ENCODE measurements at regions not wholly inside any gene's neighbourhood (a gene's known extent, or its start where the extent isn't known, plus 50 kb on each side); places are given as distances from the start of the nearest gene placed in this dataset.
A peak's percentile ranks its signal among the peaks of the same experiment; 100 is the strongest.

- Histone ChIP-seq H3K4me3 (ENCODE audit: low read length in 2 of 2) (no peak overlapping the region), H3K27me3 (ENCODE audit: control insufficient read depth in 1 of 2, insufficient read depth in 2 of 2, low read length in 1 of 2) (no peaks in the 10 kb centered on the region), H3K36me3 (ENCODE audit: control insufficient read depth in 1 of 2, insufficient read depth in 2 of 2, low read length in 1 of 2) (no peaks in the 10 kb centered on the region), H3K9me3 (ENCODE audit: control insufficient read depth, low read length) (peaks cover 7% of the 10 kb centered on the region), H3K27ac (ENCODE audit: low read depth in 1 of 2, low read length in 2 of 2) (no peak overlapping the region), H3K4me1 (ENCODE audit: control insufficient read depth in 1 of 2, insufficient read depth in 2 of 2, low read length in 2 of 2) (no peaks in the 10 kb centered on the region)
- intact Hi-C loops (cut with DNase I) = no loop called here
- peak; percentile 61 to 75 for DNase-seq
- ATAC-seq (ENCODE audit: low FRiP score) = peak; percentile 67
- WGBS, 2 donors = 82% methylated on average over 19 of the region's 19 CpGs
Measured at GRCh38 chr14:101359221-101360053, 201.9 kb upstream of the DIO3 start.

GRCh38 chr14:101360054-101360911 is 201.0 kb upstream of the DIO3 start:
- DNase-seq (peak; percentile 55 to 61), ATAC-seq (ENCODE audit: low FRiP score) (peak; percentile 20)
- no peak overlapping the region for H3K27ac ChIP-seq (ENCODE audit: low read depth in 1 of 2, low read length in 2 of 2)
- H3K36me3 ChIP-seq (ENCODE audit: control insufficient read depth in 1 of 2, insufficient read depth in 2 of 2, low read length in 1 of 2) = no peaks in the 10 kb centered on the region
- no peak overlapping the region for H3K4me3 ChIP-seq (ENCODE audit: low read length in 2 of 2)
- intact Hi-C loops (cut with DNase I) = no loop called here
- WGBS, 2 donors = 73 to 78% methylated on average over 21 of the region's 21 CpGs
- H3K27me3 ChIP-seq (ENCODE audit: control insufficient read depth in 1 of 2, insufficient read depth in 2 of 2, low read length in 1 of 2) = no peaks in the 10 kb centered on the region
- H3K9me3 ChIP-seq (ENCODE audit: control insufficient read depth, low read length) = peaks cover 4% of the 10 kb centered on the region
- H3K4me1 ChIP-seq (ENCODE audit: control insufficient read depth in 1 of 2, insufficient read depth in 2 of 2, low read length in 2 of 2) = no peaks in the 10 kb centered on the region

- Histone ChIP-seq H3K27ac (ENCODE audit: low read depth in 1 of 2, low read length in 2 of 2) (no peak overlapping the region), H3K4me3 (ENCODE audit: low read length in 2 of 2) (no peak overlapping the region), H3K9me3 (ENCODE audit: control insufficient read depth, low read length) (peaks cover 3% of the 10 kb centered on the region), H3K4me1 (ENCODE audit: control insufficient read depth in 1 of 2, insufficient read depth in 2 of 2, low read length in 2 of 2) (no peaks in the 10 kb centered on the region), H3K36me3 (ENCODE audit: control insufficient read depth in 1 of 2, insufficient read depth in 2 of 2, low read length in 1 of 2) (no peaks in the 10 kb centered on the region), H3K27me3 (ENCODE audit: control insufficient read depth in 1 of 2, insufficient read depth in 2 of 2, low read length in 1 of 2) (no peaks in the 10 kb centered on the region)
- intact Hi-C loops (cut with DNase I) = no loop called here
- 92 to 93% methylated on average over 16 of the region's 16 CpGs for WGBS, 2 donors
- ATAC-seq (ENCODE audit: low FRiP score) (no peak), DNase-seq (peak; percentile 45 to 54)
Measured at GRCh38 chr14:101361044-101361443, 200.3 kb upstream of the DIO3 start.

- 89 to 92% methylated on average over 20 of the region's 20 CpGs for WGBS, 2 donors
- Histone ChIP-seq H3K27me3 (ENCODE audit: control insufficient read depth in 1 of 2, insufficient read depth in 2 of 2, low read length in 1 of 2) (no peaks in the 10 kb centered on the region), H3K9me3 (ENCODE audit: control insufficient read depth, low read length) (peaks cover 3% of the 10 kb centered on the region), H3K4me1 (ENCODE audit: control insufficient read depth in 1 of 2, insufficient read depth in 2 of 2, low read length in 2 of 2) (no peaks in the 10 kb centered on the region), H3K36me3 (ENCODE audit: control insufficient read depth in 1 of 2, insufficient read depth in 2 of 2, low read length in 1 of 2) (no peaks in the 10 kb centered on the region), H3K4me3 (ENCODE audit: low read length in 2 of 2) (no peak overlapping the region), H3K27ac (ENCODE audit: low read depth in 1 of 2, low read length in 2 of 2) (no peak overlapping the region)
- intact Hi-C loops (cut with DNase I) = no loop called here
- ATAC-seq (ENCODE audit: low FRiP score) = no peak
- peak; percentile 21 to 55 for DNase-seq
Measured at GRCh38 chr14:101361451-101362433, 199.6 kb upstream of the DIO3 start.

GRCh38 chr14:101362529-101363260 is 198.6 kb upstream of the DIO3 start:
- Histone ChIP-seq H3K9me3 (ENCODE audit: control insufficient read depth, low read length) (peaks cover 1% of the 10 kb centered on the region), H3K27ac (ENCODE audit: low read depth in 1 of 2, low read length in 2 of 2) (no peak overlapping the region), H3K4me1 (ENCODE audit: control insufficient read depth in 1 of 2, insufficient read depth in 2 of 2, low read length in 2 of 2) (no peaks in the 10 kb centered on the region), H3K36me3 (ENCODE audit: control insufficient read depth in 1 of 2, insufficient read depth in 2 of 2, low read length in 1 of 2) (no peaks in the 10 kb centered on the region), H3K4me3 (ENCODE audit: low read length in 2 of 2) (no peak overlapping the region), H3K27me3 (ENCODE audit: control insufficient read depth in 1 of 2, insufficient read depth in 2 of 2, low read length in 1 of 2) (no peaks in the 10 kb centered on the region)
- intact Hi-C loops (cut with DNase I) = no loop called here
- 86 to 92% methylated on average over 17 of the region's 17 CpGs for WGBS, 2 donors
- DNase-seq = peak in 1 of 2 donors; percentile 67
- ATAC-seq (ENCODE audit: low FRiP score) = no peak

GRCh38 chr14:101363261-101363555 is 198.1 kb upstream of the DIO3 start:
- no peak for ATAC-seq (ENCODE audit: low FRiP score)
- no peak overlapping the region for H3K27ac ChIP-seq (ENCODE audit: low read depth in 1 of 2, low read length in 2 of 2)

GRCh38 chr14:101363880-101364391 is 197.4 kb upstream of the DIO3 start:
- H3K36me3 ChIP-seq (ENCODE audit: control insufficient read depth in 1 of 2, insufficient read depth in 2 of 2, low read length in 1 of 2) = no peaks in the 10 kb centered on the region
- H3K27me3 ChIP-seq (ENCODE audit: control insufficient read depth in 1 of 2, insufficient read depth in 2 of 2, low read length in 1 of 2) = no peaks in the 10 kb centered on the region
- no peak overlapping the region for H3K27ac ChIP-seq (ENCODE audit: low read depth in 1 of 2, low read length in 2 of 2)
- intact Hi-C loops (cut with DNase I) = no loop called here
- ATAC-seq (ENCODE audit: low FRiP score) = peak; percentile 2
- no peak overlapping the region for H3K4me3 ChIP-seq (ENCODE audit: low read length in 2 of 2)
- H3K9me3 ChIP-seq (ENCODE audit: control insufficient read depth, low read length) = no peaks in the 10 kb centered on the region
- peak in 1 of 2 donors; percentile 69 for DNase-seq
- 65 to 70% methylated on average over 16 of the region's 16 CpGs for WGBS, 2 donors
- no peaks in the 10 kb centered on the region for H3K4me1 ChIP-seq (ENCODE audit: control insufficient read depth in 1 of 2, insufficient read depth in 2 of 2, low read length in 2 of 2)

More at GRCh38 chr14:101363261-101363555, 198.1 kb upstream of the DIO3 start:
- Histone ChIP-seq H3K9me3 (ENCODE audit: control insufficient read depth, low read length) (peaks cover under 1% of the 10 kb centered on the region), H3K4me3 (ENCODE audit: low read length in 2 of 2) (no peak overlapping the region), H3K27me3 (ENCODE audit: control insufficient read depth in 1 of 2, insufficient read depth in 2 of 2, low read length in 1 of 2) (no peaks in the 10 kb centered on the region), H3K4me1 (ENCODE audit: control insufficient read depth in 1 of 2, insufficient read depth in 2 of 2, low read length in 2 of 2) (no peaks in the 10 kb centered on the region), H3K36me3 (ENCODE audit: control insufficient read depth in 1 of 2, insufficient read depth in 2 of 2, low read length in 1 of 2) (no peaks in the 10 kb centered on the region)
- intact Hi-C loops (cut with DNase I) = no loop called here
- no peak for DNase-seq
- 93 to 94% methylated on average over 2 of the region's 2 CpGs for WGBS, 2 donors
